Stomach (tissue), 4 donors: ENCODE measurements at regions not wholly inside any gene's neighbourhood (a gene's known extent, or its start where the extent isn't known, plus 50 kb on each side); places are given as distances from the start of the nearest gene placed in this dataset.

Source experiments
- CTCF ChIP-seq, 7 experiments: fragments of 450-650 bp in 4 of 7; fragments of 200-600 bp in 3 of 7; sonication (generic) in 3 of 7; IDR thresholded peaks; one replicate each; pipeline ENCODE4 v1.5.1; 2016 to 2019; ENCODE audit warnings: antibody characterized with exemption in 7 of 7, control low read depth in 2 of 7, mild to moderate bottlenecking in 1 of 7
- POLR2AphosphoS5 ChIP-seq, 3 donors: sonication (generic); formaldehyde crosslinking; IDR thresholded peaks; one replicate each; pipeline ENCODE4 v1.6.1; 2016; ENCODE audit warnings: antibody characterized with exemption in 3 of 3

- TF ChIP-seq CTCF (IDR thresholded peaks at IDR 0.05) = no peak
- no peak for TF ChIP-seq POLR2AphosphoS5 (IDR thresholded peaks at IDR 0.05)
These were observed 455.5 kb downstream of the MATN1 start for GRCh38 chr1:30267856-30268255.
